Activated gamma-delta T cell treated with anti-CD3 and anti-CD28 coated beads, Interleukin-2, amount 50 U/mL, for 16 hours (primary cell): ENCODE measurements at regions not wholly inside any gene's neighbourhood (a gene's known extent, or its start where the extent isn't known, plus 50 kb on each side); places are given as distances from the start of the nearest gene placed in this dataset.

Experiments
- DNase-seq: peaks from one replicate; pipeline ENCODE4 v3.0.0-alpha.2; 2020; ENCODE audit warnings: low read depth

DNA sequence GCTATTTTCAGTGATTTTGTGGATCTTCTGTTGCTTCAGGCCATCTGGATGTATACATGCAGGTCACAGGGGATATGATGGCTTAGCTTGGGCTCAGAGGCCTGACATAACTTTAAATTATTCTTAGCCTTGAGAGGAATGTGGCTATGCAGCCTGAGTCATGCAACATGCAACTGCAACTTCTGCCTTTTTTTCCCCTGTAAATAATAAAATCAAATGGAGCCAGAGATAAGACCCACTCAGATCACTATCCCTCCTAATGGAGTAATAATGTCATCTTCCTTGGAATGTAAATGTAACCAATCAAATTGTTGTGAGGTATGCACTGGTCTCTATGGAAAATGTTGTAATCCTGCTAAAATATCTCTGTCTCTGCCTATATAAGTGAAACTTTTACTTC, 54.9 kb downstream of the MAGEB17 start:
- no peak for DNase-seq

DNA sequence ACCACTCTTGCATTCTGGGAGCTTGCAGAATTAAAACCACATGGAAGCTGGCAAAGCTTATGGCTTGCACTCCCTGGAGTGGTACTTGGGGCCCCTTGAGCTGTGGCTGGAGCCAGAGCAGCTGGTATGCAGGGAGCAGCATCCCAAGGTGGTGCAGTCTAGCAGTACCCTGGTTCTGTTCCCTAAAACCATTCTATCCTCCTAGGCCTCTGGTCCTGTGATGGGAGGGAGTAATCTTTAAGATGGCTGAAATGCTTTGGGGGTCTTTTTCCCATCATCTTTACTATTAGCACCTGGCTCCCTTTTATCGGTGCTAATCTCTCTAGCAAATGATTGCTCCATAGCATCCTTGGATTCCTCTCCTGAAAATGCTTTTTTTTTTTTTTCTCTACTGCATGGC, 56.1 kb downstream of the MAGEB17 start:
- DNase-seq: no peak

DNA sequence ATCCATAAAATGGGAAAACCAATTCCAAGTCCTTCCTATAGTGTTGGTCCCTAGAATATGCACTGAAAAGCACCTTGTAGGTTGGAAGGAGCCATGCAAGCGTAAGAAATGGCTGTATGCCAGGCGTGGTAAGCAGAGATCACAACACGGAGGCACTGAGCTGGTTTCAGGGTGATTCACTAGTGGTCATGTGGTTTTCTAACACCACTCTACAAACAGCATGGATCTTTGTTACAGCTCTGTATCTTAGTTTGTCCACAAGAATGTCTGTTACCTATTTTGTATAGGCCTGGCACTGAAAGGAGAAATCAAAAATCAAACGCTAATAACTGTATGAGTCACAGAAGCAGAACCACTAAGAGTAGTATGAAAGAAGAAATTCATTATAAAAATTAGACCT, 71.9 kb downstream of the MAGEB17 start:
- DNase-seq: no peak

DNA sequence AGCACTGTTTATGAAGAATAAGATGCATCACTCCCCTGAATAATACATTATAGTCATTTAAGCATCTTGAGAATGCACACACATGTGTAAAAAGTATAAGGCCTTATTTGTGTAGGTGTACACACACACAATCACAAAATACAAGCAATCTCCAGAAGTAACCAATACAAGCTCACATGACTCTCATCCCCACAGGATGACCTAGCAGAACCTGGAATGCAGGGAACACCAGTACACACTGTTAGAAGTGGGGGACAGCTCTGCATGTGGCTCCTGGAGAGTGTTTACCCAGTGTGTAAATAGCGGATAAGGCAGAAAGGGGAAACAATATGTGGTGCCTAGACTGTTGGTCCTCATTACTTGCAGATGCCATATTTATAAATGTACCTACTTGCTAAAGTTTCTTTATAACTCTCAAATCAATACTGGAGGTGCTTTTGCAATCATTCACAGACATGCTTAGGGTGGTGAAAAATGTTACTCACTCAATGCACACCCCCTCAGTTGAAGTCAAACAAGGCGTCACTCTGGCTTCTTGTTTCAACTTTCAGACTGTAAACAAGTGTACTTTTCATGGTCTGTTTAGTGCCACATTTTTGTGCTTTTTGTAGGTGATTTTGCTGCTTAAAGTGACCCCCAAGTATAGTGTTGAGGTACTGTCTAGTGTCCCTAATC, 73.1 kb downstream of the MAGEB17 start:
- no peak for DNase-seq

DNA sequence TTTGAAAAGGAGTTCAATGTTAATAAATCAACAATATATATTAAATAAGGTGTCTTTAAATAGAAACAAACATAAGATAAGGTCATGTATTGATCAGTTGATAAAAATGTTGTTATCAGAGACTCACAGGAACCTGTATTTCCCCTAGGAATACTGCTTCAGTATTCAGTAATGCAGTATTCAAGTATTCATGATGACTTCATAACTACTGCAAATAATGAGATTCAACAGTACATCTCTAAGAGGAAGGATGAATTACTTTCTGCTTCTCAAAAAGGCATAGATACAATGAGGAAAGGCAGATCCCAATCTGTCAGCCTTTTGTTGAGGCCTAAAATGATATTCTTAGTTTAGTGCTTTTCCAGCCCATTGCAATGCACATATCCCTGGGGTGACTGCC, 73.7 kb downstream of the MAGEB17 start:
- no peak for DNase-seq

DNA sequence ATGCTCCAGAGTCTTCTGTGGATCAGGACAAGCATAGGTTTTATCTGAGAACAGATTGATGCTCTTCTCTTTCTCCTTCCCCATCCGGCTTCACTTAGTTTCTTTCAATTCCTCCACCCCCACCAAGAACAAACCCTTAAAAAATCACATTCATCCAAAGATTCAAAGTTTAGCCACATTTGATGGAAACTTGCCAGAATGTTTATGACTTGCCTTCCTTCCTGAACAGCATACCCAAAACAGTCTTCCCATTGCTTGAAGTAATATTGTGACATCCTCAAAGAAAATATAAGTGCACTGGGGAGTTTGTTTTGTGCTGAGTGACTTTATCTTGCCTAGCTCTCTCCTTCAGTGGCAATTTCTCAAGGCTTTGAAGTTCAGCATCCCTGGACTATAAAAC, 83.0 kb downstream of the MAGEB17 start:
- no peak for DNase-seq

DNA sequence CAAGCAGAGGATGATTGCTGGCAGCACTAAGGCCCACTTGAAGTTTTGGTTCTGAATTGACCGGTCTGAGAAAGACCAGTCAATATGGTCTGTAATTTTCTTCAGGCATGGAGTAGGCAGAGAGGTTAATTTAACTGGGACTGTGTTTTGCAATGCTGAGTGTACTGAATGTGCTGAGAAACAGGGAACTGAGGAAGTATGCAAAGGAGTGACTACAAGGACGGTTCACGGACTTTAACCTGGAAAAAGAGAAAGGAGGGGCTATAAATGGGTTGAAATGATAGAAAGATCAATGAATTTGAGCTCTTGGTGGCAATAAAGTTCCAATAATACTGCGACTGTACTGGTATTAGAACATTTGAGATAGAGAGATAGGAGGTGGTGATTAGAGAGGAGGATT, 84.5 kb downstream of the MAGEB17 start:
- no peak for DNase-seq

DNA sequence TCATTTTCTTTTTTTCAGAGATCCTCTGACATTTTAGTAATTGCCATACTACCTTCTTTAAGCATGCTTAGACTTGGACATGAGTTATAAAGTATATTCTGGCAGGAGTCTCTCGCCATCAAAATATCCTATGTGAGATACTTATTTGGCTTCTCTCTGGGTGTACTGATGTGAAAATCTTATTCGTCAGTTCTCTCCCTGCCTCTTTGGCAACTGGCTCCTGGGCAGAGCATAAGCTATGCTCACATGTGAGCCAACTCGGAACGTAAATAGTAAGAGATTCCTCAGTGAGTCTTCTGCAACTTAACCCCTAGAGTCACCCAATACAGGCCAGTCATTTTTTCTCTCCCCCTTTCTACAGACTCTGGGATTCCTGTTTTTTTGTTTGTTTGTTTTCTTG, 91.6 kb downstream of the MAGEB17 start:
- DNase-seq: no peak

DNA sequence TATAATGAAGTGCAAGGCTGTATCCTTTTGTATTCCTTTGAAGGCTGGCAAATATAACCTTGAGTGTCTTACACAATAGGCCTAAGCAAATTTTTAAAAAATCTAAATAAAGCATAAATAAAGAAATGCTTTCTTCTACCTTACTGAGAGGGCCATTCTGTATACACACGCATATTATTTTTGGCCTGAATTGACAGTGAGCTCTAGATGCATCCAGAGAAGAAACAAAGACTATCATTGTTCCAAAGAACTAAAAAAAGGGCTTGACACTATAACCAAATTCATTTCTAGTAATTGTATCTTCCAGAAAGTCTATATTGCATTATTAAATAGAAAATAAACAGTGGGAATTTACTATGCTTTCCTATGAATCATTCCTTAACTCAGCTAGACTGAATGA, 100.2 kb downstream of the MAGEB17 start:
- no peak for DNase-seq

DNA sequence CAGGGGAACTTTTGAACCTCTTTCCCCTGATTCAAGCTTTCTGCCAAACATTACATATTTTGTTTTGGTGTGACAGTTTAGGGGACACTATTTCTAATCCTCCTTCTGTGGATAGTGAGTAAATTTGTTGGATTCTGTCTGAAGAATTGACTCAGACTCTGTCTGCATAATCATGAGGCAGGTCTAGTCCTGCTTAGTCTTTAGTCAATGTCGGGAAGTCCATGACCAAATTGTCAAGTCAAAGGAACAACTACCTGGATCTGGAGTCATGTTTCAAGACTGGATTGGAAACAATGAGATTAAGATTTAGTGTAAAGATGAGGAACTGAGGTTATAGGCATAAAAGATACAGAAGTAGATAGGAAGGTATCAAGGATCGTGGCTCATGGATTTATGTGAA, 100.9 kb downstream of the MAGEB17 start:
- no peak for DNase-seq

DNA sequence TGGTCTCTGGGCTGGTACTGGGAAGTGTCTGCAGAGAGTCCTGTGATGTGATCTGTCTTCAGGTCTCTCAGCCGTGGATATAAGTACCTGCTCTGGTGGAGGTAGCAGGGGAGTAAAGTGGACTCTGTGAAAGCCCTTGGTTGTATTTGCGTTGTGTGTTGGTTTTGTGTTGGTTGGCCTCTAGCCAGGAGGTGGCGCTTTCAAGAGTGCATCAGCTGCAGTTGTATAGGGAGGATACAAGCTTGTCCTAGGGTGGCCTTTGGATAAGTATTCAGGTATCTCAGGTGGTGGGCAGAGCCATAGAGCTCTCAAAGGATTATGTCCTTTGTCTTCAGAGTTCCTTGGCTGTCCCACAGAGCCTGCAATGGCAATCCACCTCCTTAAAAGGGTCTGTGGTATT, 111.6 kb downstream of the MAGEB17 start:
- DNase-seq: no peak

DNA sequence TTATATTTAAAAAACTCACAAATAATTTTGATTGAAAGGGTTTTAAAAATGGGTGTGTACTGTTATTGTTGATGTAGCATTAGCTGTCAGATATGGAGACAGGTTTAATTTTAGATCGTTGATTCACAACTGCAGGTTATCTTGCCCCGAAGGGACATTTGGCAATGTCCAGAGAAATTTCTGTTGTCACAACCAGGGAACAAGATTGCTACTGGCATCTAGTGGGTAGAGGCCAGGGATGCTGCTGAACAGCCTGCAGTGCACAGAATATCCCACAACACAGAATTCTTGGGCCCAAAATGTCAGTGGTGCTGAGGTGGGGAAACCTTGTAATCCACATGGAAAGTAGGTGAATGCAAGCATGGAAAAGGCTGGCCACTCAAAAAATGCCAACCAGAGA, 114.9 kb downstream of the MAGEB17 start:
- no peak for DNase-seq

DNA sequence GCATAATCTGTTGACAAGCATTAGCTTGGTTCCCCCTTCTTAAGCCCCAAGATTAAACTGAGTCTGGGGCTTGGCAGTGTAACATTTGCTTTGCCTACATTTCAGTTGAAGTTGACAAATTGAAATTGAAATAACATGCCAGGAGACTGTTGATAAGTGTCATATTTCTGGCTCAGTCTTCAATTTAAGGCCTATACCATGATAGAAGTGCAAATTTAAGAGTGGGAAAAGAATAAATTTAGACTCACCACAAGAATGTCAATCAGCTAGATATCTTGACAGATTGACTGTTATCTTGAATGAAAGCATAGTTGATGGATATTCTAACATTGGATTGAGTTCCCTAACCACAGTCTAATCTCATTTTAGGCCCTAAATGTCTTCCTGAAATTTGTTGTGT, 117.6 kb downstream of the MAGEB17 start:
- no peak for DNase-seq

DNA sequence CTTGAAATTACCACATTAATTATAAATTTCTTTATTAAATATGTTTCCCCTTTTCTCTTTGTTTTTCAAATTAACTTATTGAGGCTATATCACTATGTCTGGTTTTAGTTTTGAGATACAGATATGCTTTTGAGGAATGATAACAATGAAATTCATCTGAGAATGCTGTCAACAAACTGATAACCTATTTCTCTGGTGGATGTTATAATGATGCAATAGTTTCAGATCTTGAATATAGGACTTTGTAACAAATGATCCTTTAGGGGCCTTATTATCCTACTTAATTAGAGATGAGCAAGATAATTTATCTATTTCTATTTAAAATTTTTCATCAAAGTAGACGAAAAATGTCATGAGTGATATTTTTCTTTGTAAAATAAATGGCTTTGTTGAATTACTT, 123.7 kb downstream of the MAGEB17 start:
- no peak for DNase-seq

DNA sequence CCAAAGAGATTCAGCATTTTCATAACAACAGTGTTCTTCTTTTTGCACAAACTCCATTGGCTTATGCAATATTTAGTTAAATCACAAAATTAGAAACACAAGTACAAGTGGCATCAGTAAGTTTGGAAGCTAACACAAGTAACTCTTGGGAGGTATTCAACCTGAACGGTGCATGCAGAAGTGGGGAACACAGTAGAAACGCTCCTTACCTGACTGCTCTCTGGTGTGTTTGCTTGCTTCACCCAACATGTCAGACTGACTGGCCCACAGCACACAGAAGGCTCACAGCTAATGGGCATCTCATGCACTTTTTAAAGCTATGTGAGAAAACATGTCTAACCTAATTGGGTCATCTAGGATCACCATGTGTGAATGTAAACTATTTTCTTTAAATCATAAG, 133.6 kb downstream of the MAGEB17 start:
- no peak for DNase-seq

DNA sequence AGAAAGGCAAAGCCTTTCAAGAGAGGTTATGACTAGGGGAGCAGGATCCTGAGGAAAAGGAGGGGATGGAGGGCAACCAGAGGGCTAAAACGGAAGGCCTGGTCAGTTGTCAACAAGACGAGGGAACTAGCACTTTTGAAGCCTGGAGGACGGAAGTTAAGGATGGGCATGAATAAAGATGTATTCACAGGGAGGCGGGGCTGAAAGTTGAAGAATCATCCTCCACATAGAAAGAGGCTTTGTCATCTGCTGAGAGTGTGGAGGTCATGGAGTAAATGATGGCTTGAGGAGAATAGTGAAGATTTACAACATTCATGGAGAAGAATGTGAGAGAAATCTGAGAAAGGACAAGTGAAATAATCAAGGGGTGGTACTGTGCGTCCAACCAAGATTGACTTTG, 137.5 kb downstream of the MAGEB17 start:
- DNase-seq: no peak

DNA sequence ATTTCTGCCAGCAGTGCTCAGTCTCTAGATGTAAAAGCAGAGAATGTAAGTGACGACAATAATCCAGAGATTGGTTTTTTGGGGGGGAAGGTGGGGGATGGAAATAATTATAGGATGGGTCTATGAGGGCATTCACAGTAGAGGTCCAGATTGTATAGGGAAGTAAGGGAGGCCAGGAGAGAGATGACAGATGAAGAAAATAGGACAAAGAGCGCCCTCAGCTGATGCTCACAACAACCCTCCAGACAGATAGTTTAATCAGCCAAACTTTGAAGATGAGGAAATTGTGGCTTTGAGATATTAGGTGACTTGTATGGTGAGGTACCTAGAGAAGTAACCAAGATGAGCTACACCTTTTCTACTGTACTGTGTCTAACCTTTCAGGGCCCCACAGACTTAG, 137.9 kb downstream of the MAGEB17 start:
- DNase-seq: no peak

DNA sequence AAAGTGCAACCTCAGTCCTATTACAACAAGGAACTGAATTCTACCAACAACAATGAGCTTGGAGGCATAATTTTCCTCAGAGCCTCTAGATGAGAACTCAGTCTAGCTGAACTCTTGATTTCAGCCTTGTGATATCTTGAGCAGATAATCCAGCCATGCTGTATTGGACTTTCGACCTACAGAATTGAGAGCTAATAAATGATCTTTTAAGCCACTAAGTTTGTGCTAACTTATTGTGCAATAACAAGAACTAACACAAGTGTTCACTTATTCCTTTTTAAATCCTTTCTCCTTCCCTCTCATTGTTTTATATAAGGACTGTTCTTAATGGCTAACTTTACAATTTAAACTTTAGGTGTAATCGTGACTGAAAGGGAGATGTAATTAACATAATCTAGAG, 140.7 kb downstream of the MAGEB17 start:
- no peak for DNase-seq

DNA sequence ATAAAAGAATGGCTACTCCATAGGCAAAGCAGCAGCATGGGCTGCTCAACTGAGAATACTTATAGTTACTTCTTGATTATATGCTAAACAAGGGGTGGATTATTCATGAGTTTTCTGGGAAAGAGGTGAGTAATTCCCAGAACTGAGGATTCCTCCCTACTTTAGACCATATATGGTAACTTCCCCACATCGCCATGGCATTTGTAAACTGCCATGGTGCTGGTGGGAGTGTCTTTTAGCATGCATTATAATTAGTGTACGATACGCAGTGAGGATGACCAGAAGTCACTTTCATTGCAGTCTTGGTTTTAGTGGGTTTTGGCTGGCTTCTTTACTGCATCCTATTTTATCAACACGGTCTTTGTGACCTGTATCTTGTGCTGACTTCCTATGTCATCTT, 141.5 kb downstream of the MAGEB17 start:
- DNase-seq: no peak

DNA sequence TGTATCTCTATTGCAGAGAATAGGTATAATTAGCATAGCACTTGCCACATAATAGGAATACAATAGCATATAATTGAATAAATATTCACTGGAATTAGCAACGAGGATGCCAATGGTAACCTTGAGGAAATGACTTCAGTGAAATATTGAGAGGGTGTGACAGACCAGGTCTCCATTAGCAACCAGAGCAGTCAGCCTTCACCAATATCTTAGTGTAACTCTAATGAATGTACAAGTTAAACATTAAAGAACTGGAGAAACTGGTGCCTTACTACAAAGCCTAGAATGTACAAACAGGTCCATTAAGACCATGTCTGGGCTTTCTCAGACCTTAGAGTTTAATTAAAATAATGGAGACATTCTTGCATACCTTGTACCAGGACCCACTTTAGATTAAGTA, 143.0 kb downstream of the MAGEB17 start:
- no peak for DNase-seq

DNA sequence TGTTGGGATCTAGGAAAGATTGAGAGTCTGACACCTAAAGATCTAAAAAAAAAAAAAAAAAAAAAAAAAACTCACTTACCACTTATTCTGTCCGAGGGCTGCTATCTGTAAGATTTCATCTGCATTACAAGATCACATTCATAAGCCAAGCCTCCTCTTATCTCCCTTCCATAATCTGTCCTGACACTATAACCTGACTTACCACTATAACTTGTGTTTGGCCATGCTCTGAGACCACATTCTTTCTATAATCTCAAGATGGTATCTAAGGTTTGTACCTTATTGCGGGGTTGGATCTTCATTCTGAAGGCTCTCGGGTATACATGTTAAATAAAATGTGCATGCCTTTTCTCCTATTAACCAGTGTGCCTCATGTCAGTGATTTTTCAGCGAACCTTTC, 144.4 kb downstream of the MAGEB17 start:
- no peak for DNase-seq

DNA sequence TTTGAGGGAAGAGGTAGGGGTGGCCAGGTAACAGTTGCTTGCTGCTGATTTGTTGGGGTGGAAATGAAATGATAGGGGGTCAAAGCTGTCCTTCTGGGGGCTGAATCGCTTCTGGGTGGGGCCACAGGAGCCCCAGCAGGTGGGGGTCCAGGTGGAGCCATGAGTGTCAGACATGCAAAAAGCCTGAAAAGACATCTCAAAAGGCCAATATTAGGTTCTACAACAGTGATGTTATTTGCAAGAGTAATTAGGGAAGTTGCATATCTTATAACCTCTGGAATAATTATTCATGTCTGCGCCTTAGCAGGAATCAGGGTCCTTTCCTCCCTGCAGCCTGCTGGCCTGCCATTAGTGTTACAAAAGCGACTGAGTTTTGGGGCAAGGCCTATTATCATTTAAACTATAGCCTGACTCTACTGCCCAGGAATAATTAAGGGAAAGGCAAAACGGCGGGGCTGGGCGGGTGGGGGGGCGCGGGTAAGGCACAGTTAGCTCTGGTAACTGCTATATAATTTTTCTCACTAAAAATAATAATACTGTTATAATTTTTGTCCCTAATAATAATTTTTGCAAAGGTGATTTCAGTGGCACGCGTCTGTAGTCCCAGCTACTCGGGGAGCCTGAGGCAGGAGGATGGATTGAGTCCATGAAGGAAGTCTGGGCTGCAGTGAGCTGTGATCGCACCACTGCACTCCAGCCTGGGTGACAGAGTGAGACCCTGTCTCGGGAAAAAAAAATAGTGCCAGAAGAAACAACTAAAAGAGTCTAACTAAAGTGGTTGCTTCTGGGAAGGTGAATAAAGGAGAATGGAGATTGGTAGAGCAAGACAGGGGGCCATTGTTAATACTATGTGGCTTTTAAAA, 145.7 kb downstream of the MAGEB17 start:
- no peak for DNase-seq

DNA sequence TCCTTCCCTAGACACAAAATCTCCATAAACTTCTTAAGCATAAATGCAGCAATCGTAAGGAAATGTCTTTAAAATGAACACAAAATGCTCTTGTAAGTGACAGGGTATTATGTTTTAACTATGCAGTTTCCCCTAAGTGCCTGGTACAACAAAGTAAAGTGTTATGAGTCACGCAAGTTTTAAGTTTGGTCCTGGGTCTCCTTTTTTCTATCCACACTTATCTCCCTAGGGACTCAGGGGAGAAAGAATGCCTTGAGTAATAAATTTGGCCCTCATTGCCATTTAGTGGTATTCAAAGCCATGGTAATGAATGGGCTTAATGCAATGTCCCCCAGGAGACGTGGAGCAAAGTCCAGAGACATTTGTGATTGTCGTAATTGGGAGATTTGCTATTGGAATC, 149.1 kb downstream of the MAGEB17 start:
- DNase-seq: no peak

DNA sequence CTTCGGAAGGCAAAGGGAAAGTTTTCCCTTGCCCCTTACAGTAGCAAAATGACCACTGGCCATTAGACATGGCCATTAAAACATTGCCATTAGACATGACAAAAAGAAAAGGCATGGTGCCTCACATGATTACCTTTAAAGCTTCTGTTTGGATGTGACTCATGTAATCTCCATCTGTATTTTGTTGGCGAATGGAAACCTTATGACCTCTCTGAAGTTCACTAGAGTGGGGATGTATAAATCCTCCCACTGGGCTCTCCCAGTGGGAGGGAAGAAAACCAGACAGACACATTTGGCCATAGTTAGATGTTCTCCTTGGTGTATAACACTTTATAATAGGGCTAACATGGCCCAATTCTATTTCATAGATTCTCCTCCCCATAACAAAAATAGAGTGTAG, 152.6 kb downstream of the MAGEB17 start:
- DNase-seq: no peak
